Renal cortical epithelial cell (primary cell): ENCODE measurements at regions not wholly inside any gene's neighbourhood (a gene's known extent, or its start where the extent isn't known, plus 50 kb on each side); places are given as distances from the start of the nearest gene placed in this dataset.

Source experiments
- DNase-seq: peaks from one replicate; pipeline ENCODE4 v3.0.0-alpha.2; 2011; ENCODE audit warnings: low read depth

DNA sequence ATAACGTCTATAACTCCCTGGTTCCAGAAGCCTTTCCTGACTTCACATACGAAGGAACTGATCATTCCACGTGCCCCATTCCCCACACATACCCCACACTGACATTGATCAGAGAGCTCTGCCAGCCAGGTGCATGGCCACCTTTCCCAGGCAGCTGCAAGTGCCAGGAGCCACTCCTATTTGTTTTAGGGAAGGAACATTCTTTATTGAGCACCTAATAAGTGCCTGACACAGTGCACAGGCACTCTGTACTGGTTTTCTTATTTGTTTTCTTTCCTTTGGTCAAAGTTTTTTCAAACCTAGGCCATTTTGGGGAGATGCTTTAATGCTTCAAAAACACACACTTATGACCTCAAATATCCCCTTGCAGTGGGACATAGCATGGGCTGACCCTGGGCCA lies 50.0 kb downstream of the PITPNM2 start:
- no peak for DNase-seq

GRCh38 chr12:123100450-123100849 lies 50.4 kb downstream of the PITPNM2 start:
- no peak for DNase-seq

DNA sequence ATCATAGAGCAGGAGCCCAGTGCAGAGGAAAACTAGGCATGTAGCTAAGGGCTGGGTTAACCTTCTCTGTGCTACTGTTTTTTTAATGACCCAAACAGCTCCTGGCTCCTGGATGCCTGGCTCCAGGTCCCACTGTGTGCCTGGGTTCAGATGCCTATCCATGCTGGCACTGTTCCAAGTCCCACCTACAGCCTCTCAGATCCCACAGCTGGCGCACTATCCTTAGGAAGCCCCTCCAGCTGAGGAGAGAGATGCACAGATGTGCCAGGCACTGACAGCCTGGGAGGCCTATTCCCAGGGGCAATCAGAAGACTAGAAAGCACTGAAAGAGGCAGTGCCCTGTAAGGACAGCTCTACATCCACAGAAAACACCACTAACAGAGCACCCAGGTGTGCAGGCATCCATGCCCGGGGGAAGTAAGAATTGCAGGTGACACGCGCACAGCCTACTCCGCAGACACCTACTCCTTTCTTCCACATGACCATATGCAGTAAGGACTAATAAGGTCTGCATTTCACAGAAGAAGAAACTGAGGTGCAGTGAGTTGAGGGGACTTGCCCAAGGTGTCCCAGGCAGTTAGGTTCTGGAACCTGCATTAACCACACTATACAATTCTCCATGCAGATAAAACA lies 51.2 kb downstream of the PITPNM2 start:
- no peak for DNase-seq

GRCh38 chr12:123098780-123099179 lies 52.1 kb downstream of the PITPNM2 start:
- DNase-seq, result no peak

- DNase-seq, result no peak
Measured at GRCh38 chr12:123097561-123098084, 53.3 kb downstream of the PITPNM2 start.

GRCh38 chr12:123096741-123097140 lies 54.1 kb downstream of the PITPNM2 start:
- no peak for DNase-seq

- no peak for DNase-seq
Measured at GRCh38 chr12:123096182-123096581, 54.7 kb downstream of the PITPNM2 start.

- DNase-seq, result no peak
Measured at GRCh38 chr12:123095078-123095881, 55.6 kb downstream of the PITPNM2 start.

DNA sequence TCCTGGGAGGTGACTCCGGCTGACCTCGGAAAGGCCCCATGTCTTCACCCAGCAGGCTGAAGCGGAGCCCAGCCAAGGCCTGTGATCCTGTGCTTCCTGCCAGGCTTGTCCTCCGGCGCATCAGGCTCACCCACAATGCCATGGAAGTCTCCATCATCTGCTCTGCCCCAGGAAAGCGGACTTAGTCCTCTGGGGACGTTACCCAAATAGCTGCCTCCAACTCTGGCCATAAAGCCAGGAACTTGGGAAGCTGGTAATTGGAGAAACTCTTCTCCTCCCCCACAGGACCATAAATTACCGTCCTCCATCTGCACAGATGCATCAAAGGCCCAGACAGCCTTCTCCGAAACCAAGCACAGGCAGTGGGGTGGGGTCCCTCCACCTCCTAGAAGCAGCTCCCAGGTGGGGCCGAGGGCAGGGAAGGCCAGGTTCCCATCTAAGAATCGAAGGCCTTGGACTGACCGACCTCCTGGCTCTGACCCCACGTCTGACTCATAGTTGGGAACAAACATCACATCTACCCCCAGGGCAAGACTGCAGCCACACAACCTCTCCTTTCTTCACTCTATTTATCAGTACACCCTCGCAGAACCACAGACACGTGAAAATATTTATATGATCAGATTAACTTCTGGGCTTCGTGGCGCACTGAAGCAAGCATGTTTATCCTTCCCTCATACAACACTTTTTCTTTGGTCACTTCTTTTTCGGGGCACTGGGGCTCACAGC lies 56.4 kb downstream of the PITPNM2 start:
- DNase-seq, result peak; percentile 76

- DNase-seq, result no peak
Measured at GRCh38 chr12:123092866-123093265, 58.0 kb downstream of the PITPNM2 start.

DNA sequence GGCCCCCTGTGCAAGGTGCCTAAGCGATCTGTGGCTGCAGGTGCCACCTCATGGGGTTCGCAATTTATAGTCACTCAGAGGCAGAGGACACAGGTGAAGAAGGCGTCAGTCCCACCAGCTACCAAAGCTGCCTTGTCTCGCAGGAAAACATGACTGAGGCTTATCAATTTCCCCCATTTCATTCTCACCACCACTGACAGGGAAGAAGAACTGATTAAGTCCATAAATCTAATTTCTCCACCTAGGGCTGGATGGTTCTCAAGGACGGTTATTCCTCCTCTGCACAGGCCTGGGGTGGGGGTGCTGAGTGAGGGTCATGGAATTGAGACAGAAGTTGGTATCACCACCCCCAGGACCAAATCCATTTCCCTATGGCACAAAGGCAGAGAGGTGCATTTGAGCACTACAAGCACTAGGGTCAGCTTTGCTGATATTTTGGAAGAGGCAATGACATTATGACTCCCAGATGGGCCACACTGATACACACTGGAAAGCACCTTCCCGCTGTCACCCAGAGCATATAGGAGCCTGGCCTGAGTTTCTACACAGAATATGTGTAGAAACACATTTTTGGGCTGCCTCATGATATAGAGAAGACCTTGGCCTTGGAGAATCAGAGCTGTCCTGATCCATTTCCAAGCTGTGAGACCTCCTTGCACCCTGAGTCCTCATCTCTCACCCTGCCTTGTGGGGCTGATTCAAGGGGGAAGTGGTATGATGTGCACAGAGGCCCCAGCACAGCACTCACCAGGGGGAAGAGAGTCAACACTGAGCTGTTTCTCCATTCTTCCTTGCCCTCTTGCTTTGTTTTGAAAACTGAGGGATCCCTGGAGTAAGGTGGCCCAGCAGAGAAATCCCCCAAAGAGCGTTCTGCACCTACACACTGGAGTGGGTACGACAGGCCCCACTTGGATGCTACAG lies 59.4 kb downstream of the PITPNM2 start:
- DNase-seq, result no peak

DNA sequence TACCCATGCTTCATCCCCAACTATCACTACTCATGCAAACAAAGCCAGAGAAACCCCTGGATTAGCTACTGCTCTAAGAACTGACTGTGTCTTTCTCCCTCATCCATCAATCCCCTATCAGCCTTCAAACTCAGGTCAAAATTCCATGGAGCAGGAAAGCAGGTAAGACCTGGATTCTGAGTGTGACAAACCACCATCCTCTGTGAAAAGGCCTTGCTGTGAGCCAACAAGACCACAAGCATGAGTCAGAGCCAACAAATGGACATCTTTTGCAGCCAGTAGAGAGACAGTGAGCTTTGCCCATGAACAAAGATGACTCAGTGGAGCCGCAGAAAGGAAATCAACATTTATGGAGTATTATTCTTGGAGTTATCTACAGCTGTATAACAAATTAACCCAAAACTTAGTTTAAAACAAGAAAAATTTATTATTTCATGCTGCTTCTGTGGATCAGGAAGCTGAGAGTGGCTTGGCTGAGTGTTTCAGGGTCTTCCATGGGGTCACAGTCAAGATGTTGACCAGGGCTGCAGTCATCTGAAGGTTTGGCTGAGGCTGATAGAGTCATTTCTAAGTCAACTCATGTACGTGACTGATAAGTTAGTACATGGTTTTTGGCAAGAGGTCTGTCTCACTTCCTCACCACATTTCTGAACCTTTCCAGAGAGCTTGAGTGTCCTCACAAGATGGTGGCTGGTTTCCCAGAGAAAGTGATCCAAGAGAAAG lies 61.1 kb downstream of the PITPNM2 start:
- peak; percentile 99 for DNase-seq

DNA sequence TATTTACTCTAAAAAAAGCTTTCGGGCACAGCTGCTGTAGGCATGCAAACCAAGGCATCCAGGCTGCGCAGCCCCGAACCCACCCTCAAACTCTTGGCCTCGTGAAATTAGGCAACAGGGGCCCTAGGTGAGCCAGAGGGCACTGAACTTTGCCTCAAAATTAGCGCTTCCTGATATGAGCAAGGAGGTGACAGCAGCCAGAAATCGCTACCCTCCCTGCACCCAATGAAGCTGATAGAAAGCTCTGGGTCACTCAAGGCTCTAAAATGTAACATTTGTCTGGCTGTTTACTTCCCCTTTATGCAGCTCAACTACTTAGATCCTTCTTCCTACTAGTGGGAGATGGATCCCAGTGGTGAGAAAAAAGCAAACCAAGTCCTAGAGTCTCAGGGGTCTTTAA lies 61.8 kb downstream of the PITPNM2 start:
- no peak for DNase-seq

DNA sequence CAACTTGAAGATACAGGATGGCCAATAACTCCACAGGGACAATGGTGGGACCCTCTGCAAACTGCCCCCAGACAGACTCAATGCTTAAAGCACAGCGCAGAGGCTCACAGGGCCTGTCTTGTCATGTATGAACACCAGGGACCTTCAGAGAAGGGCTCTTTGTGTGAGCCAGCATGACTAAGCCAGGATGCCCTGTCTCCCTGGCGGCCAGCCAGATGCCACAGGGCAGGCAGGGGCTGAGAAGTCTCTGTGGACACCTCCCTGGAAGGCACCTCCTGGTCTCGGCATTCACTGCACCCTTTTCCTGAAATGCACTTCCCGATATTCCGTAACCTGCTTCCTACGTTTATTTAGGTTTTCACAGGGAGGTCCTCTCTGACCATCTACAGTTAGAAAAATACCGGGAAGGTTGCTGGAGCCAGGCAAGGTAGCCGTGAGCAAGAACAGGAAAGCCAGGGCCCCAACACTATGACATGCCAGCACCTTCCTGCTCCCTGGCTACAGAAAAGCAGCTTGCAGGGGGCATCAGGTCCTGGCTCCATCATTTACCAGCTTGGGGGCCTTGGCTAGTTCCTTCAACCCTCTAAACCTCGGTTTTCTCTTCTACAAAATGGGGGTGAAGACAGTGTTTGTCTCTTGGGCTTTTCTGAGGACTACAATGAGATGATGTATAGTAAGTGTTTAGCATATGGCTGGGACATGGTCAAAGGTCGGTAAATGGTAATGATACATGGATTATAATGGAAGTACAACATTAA lies 65.0 kb downstream of the PITPNM2 start:
- peak; percentile 84 for DNase-seq

DNA sequence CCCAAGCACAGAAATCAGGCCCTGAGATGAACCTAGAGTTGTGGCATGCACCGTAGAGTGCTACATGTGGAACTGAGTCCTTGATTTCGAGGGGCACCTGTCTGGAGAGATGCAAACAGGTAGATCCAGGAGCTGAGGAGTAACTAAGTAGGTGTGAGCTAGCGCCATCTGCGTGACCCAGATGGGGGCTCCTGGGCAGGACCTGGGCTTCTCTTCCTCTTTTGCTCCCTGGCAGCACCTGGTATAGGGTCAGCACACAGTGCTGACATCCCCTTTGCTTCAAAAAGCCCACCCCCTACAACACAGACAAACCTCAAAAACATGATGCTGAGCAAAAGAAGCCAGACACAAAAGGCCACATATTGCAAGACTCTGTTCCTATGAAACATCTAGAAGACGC lies 65.8 kb downstream of the PITPNM2 start:
- DNase-seq, result no peak

- DNase-seq, result no peak
Measured at GRCh38 chr12:123083661-123084571, 67.0 kb downstream of the PITPNM2 start.

DNA sequence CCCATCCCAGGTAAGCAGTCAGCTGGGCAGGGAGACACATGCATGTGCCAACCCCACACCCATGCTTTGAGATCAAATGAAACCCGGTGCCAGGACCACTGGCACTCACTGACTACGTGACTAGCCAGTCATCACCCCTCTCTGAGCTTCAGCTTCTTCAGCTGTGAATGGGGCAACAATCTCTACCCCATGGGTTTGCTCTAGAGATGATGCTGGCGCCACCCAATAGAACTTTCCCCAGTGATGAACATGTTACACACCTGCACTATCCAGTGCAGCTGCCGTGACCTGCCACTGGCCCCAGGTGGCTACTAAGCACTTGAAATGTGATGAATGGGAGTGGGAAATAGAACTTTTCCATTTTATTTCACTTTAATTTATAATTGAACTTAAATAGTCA lies 70.3 kb downstream of the PITPNM2 start:
- DNase-seq, result no peak

DNA sequence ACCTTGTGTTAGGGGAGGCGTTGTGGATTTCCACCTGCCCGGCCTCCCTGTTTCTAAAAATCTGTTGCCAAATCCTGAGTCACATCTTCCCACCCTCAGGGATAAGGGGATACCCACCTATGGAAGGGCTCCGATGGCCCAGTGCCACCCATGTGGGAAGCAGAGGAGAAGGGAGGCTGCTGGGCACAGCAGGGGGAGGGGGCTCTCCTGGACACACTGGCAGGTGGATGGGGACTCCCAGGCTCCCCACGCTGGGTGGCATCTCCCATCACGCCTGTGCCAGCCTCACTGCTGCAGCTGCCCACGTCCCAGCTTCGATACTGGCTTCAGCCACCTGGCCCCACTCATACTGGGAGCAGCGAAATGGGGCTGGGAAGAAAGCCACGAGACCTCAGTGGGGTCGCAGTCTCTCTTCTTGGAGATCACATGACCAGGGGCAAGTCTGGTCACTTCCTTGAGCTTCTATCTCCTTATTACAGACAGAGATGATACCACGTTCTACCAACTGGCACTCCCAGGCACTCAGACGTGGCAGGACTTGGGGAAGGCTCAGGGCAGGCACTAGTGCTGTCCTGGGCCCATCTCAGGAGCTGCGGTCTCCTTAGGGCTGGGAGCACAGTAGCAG lies 72.2 kb downstream of the PITPNM2 start:
- no peak for DNase-seq

DNA sequence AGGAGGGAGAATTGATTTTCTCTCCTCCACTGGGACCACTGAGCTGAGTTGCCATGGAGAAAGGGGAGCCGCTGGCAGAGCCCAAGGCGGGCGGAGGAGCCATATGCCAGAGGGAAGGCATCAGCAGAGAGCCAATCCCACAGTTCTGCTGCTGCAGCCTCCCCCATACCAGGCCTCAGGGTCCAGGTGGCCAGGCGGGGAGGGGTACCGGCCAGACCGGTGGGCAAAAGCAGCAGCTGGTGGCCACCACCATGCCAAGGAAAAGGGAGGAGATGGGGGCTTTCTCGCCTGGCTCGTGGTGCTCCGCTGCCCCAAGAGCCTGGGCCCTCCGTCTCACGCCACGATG lies 72.8 kb downstream of the PITPNM2 start:
- DNase-seq, result no peak
